Naive B cell (primary cell): ENCODE measurements at regions not wholly inside any gene's neighbourhood (a gene's known extent, or its start where the extent isn't known, plus 50 kb on each side); places are given as distances from the start of the nearest gene placed in this dataset.
"Not testable (repeated sequence)": the region's sequence is repeated elsewhere in the genome, so short reads cannot be mapped to it uniquely, and the experiment has no call there.

Source experiments
- ATAC-seq, 2 donors: fragments of 150-1000 bp; cut with Tn5 transposase; 2 replicates each; pipeline ENCODE4 v1.10.0; 2021; ENCODE audit warnings: low read depth in 2 of 2, mild to moderate bottlenecking in 2 of 2, moderate library complexity in 2 of 2
- DNase-seq: peaks from one replicate; pipeline ENCODE4 v3.0.0; 2022
- H3K27ac Mint-ChIP-seq, 6 donors: one replicate each; pipeline ENCODE4 v1.8.0; 2020 to 2022; ENCODE audit warnings: mild to moderate bottlenecking in 6 of 6, mixed read lengths in 6 of 6, moderate library complexity in 5 of 6, inconsistent platforms in 2 of 6
- H3K27me3 Mint-ChIP-seq, 3 donors: one replicate each; pipeline ENCODE4 v1.8.0; 2021 to 2022; ENCODE audit warnings: mixed read lengths in 3 of 3, mild to moderate bottlenecking in 1 of 3
- H3K36me3 Mint-ChIP-seq, 2 donors: one replicate each; pipeline ENCODE4 v1.8.0; 2020 to 2022; ENCODE audit warnings: mixed read lengths in 2 of 2, inconsistent platforms in 1 of 2, mild to moderate bottlenecking in 1 of 2
- H3K4me1 Mint-ChIP-seq, 3 donors: one replicate each; pipeline ENCODE4 v1.8.0; 2020 to 2022; ENCODE audit warnings: mixed read lengths in 3 of 3, inconsistent platforms in 1 of 3, mild to moderate bottlenecking in 1 of 3, moderate library complexity in 1 of 3
- H3K4me3 Mint-ChIP-seq, 8 donors: one replicate each; pipeline ENCODE4 v1.8.0; 2020 to 2022; ENCODE audit warnings: mild to moderate bottlenecking in 8 of 8, mixed read lengths in 8 of 8, moderate library complexity in 8 of 8, inconsistent platforms in 2 of 8
- H3K9me3 Mint-ChIP-seq, 7 donors: one replicate each; pipeline ENCODE4 v1.8.0; 2020 to 2022; ENCODE audit warnings: mixed read lengths in 7 of 7, mild to moderate bottlenecking in 5 of 7, inconsistent platforms in 2 of 7, moderate library complexity in 1 of 7

DNA sequence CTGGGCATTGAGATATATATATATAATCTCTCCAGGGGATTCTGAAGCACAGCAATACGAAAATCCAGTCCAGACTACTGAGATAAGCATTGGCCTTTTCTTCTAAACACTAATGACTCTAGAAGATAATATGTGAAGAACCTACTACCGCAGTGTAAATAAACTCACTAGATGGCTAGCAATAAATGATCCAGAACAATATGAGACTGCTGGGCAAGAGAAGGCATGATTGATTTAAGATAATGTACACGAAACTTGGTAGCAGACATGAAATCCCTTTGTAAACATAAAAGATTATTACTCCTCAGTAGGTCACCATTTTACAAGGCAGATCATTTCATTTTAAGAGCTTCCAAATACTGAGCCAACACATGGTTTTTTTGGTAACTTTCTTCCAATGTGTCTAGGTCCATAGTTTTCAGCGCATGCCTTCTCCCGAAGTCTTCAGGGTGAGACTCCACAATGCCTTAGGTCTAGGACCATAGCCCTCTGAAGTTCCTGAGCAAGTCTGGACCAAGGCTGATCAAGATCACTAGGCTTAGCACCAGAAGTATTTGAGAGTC is 193.2 kb downstream of the LRRN1 start:
- Mint-ChIP-seq H3K9me3 (peaks cover 0 to 26% (median 9%) of the 10 kb centered on the region in 7 donors), H3K4me1 (no peaks in the 10 kb centered on the region), H3K4me3 (no peak overlapping the region), H3K27ac (peak overlapping the region in 1 of 6 donors; percentile 24), H3K27me3 (no peaks in the 10 kb centered on the region), H3K36me3 (no peaks in the 10 kb centered on the region)
- ATAC-seq (no peak), DNase-seq (no peak)

DNA sequence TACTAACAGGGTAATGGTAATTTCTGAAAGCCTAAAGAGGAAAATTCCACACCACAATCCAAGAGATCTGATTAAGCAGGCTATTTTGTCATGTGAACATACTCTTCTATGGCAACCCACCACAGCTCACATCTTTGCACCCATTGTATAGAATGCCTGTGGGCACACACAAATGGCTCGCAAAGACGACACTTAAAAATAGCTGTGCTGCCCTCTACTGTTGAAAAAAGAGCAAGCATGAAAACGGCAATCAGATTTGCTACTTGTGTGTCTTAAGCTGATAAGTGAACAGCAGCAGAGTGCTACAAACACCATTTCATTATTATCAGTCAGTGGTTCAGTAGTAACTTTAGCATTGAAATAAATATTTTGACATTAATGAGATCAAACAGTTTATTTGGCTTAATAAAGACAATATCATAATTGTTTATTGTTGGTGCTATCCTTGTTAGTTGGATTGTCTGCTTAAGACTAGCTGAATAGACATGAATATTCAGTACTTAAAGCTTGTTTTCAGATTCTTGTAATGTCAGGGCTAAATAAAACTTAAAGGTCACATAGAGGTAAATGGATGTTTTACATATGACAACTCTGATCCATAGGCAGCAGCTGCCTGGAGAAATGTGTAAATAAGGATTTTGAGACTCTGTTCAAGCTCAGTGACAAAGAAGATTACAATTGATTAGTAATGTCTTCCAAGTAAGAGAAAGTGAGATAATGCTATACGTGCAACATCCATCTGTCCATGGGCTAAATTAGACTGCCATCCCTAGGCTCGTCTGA is 199.1 kb downstream of the LRRN1 start:
- peaks cover 0 to 26% (median 11%) of the 10 kb centered on the region in 7 donors for H3K9me3 Mint-ChIP-seq
- no peak overlapping the region for H3K27ac Mint-ChIP-seq
- ATAC-seq (no peak), DNase-seq (no peak)
- peaks cover 0 to 5% (median 0%) of the 10 kb centered on the region in 3 donors for H3K4me1 Mint-ChIP-seq
- H3K27me3 Mint-ChIP-seq = peaks cover 0 to under 1% (median 0%) of the 10 kb centered on the region in 3 donors
- peaks cover 0 to 4% of the 10 kb centered on the region in 2 donors for H3K36me3 Mint-ChIP-seq
- H3K4me3 Mint-ChIP-seq = no peak overlapping the region

DNA sequence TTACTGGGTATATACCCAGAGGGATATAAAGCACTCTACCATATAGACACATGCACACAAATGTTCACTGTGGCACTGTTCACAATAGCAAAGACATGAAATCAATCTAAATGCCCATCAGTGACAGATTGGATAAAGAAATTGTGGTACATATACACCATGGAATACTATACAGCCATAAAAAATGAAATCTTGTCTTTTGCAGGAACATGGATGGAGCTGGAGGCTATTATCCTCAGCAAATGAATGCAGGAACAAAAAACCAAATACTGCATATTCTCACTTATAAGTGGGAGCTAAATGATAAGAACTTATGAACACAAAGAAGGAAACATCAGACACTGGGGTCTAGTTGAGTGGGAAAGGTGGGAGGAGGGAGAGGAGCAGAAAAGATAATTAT is 200.1 kb downstream of the LRRN1 start:
- peaks cover 0 to 25% (median 11%) of the 10 kb centered on the region in 7 donors for H3K9me3 Mint-ChIP-seq
- not testable (repeated sequence) for H3K27me3 Mint-ChIP-seq, H3K36me3 Mint-ChIP-seq

DNA sequence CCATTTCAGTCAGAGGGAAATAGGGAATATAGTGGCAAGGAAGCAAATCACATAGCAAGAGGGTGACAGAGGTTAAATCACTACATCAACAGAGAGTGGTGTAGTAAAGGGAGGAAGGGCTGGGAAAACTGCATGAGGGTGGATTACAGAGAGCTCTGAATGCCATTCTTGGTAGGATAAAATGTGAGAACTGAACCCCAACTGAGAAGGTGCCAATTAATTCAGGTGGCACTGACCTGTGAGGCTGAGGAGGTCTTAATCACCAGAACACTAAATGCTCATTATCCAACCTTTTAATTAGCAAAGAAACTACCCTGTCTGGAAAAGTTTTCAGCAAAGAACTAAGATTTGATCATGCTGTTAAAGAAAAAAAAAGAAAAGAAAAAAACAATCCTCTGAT is 202.7 kb downstream of the LRRN1 start:
- no peak for DNase-seq
- peaks cover 0 to 4% of the 10 kb centered on the region in 2 donors for H3K36me3 Mint-ChIP-seq
- peak overlapping the region in 1 of 6 donors; percentile 70 for H3K27ac Mint-ChIP-seq
- peaks cover 0 to 5% (median 0%) of the 10 kb centered on the region in 3 donors for H3K4me1 Mint-ChIP-seq
- H3K9me3 Mint-ChIP-seq = peaks cover 0 to 4% (median 0%) of the 10 kb centered on the region in 7 donors
- no peak for ATAC-seq
- peaks cover 0 to 8% (median 0%) of the 10 kb centered on the region in 3 donors for H3K27me3 Mint-ChIP-seq
- H3K4me3 Mint-ChIP-seq = no peak overlapping the region

More for the DNA sequence above, 200.1 kb downstream of the LRRN1 start:
- DNase-seq, H3K4me1 Mint-ChIP-seq, ATAC-seq, H3K27ac Mint-ChIP-seq, H3K4me3 Mint-ChIP-seq: not testable (repeated sequence)

GRCh38 chr3:4006288-4006687 is 207.1 kb downstream of the LRRN1 start:
- no peak for DNase-seq
- no peak for ATAC-seq
- H3K36me3 Mint-ChIP-seq = no peaks in the 10 kb centered on the region
- H3K4me1 Mint-ChIP-seq = no peaks in the 10 kb centered on the region
- peaks cover 0 to 8% (median 0%) of the 10 kb centered on the region in 3 donors for H3K27me3 Mint-ChIP-seq
- no peaks in the 10 kb centered on the region for H3K9me3 Mint-ChIP-seq
- H3K4me3 Mint-ChIP-seq = no peak overlapping the region
- H3K27ac Mint-ChIP-seq = no peak overlapping the region

DNA sequence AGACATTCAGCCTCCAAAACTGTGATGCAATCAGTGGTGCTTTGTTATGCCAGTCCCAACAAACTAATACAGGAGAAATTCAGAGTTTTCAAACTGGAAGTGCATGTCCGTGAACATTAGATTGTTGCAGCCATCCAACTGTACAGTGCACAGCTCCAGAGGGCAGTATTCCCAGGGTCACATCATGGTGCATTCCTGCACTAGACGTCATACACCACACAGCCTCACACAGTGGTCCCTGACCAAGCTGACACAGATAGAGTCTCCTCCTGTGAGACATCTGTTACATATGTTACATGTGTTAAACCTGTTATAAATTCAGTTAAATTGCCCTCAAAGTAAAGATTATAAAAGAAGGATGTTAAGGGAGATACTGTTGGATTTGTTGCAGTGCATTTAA is 209.0 kb downstream of the LRRN1 start:
- Mint-ChIP-seq H3K27ac (no peak overlapping the region), H3K27me3 (peaks cover 0 to 8% (median 0%) of the 10 kb centered on the region in 3 donors)

GRCh38 chr3:4011166-4011565 is 211.9 kb downstream of the LRRN1 start:
- DNase-seq (no peak), ATAC-seq (no peak)
- Mint-ChIP-seq H3K4me1 (peaks cover 12 to 14% (median 12%) of the 10 kb centered on the region in 3 donors), H3K27me3 (no peaks in the 10 kb centered on the region), H3K36me3 (no peaks in the 10 kb centered on the region), H3K9me3 (peaks cover 0 to 3% (median 0%) of the 10 kb centered on the region in 7 donors), H3K27ac (no peak overlapping the region), H3K4me3 (no peak overlapping the region)

More for the DNA sequence above, 209.0 kb downstream of the LRRN1 start:
- Mint-ChIP-seq H3K4me3 (no peak overlapping the region), H3K4me1 (no peaks in the 10 kb centered on the region), H3K36me3 (no peaks in the 10 kb centered on the region), H3K9me3 (peaks cover 0 to 3% (median 0%) of the 10 kb centered on the region in 7 donors)
- DNase-seq = no peak
- ATAC-seq = no peak

- ATAC-seq = peak; percentile 41 to 43
- H3K4me1 Mint-ChIP-seq = peaks cover 12 to 16% (median 14%) of the 10 kb centered on the region in 3 donors
These were observed 216.2 kb downstream of the LRRN1 start for GRCh38 chr3:4015426-4015825.

DNA sequence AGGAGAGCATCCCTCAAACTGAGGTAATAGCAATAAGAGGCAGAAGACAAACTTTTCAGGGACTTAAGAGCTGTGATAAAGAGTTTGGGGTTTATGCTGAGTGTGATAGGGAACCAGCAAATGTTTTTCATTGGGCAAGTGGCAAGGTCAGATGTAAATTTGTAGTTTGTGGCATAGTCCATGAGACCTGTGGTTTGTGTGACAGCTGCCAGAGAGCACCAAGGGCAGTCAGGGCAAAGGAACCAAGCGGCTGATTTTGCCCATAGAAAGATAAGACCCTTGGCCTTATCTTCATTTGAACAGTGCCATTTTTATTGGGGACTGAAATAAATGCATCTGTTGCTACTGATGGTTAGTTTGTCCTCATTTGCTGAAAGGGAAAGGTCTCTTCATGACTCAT is 220.3 kb downstream of the LRRN1 start:
- H3K4me1 Mint-ChIP-seq = peaks cover 12 to 16% (median 14%) of the 10 kb centered on the region in 3 donors
- H3K27me3 Mint-ChIP-seq = no peaks in the 10 kb centered on the region
- H3K27ac Mint-ChIP-seq = peak overlapping the region in 1 of 6 donors; percentile 32
- H3K9me3 Mint-ChIP-seq = peaks cover 0 to 11% (median 2%) of the 10 kb centered on the region in 7 donors
- H3K4me3 Mint-ChIP-seq = no peak overlapping the region
- peaks cover 0 to 4% of the 10 kb centered on the region in 2 donors for H3K36me3 Mint-ChIP-seq
- ATAC-seq (no peak), DNase-seq (no peak)

More at GRCh38 chr3:4015426-4015825, 216.2 kb downstream of the LRRN1 start:
- no peak overlapping the region for H3K4me3 Mint-ChIP-seq
- H3K27me3 Mint-ChIP-seq = no peaks in the 10 kb centered on the region
- H3K9me3 Mint-ChIP-seq = peaks cover 0 to 11% (median 2%) of the 10 kb centered on the region in 7 donors
- H3K27ac Mint-ChIP-seq = no peak overlapping the region
- no peaks in the 10 kb centered on the region for H3K36me3 Mint-ChIP-seq
- no peak for DNase-seq

DNA sequence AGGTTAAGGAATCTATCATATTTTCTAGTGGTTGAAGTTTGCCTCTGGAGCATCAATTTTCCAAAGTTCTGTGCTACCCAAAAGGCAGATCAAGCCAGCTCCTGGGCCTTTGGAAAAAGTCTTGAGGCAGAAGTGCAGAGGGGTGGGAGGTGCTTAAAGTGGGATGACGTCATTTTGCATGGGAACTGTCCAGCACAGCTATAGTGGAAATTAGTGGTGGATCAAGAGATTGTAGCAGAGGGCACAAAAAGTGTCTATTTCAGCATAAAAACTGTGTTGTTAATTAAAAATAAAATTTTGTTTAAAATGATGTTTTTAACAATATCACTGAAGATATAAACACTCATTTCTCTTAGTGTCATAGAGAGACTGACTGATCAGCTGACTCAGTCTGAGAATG is 221.9 kb downstream of the LRRN1 start:
- no peak for ATAC-seq

DNA sequence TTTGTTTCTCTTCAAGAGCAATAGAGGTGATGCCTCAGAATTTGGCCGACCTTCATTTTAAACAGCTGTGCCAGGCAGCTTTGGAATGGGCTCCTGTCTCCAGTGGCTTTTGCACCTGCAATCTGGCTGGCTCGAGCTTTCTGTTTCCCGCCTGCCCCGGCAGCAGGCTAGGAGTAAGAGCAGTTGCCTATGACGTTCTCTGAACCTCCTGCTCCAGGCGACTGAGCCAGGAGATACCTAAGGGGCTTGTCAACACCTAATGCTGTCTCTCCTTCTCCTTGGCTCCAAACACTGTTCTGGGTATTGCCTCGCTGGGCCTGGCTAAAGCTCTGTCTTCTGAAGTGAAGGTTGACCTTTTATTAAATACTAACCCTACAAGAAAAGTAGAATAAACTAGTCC is 229.9 kb downstream of the LRRN1 start:
- no peak overlapping the region for H3K4me3 Mint-ChIP-seq
- peaks cover 0 to 4% (median 0%) of the 10 kb centered on the region in 7 donors for H3K9me3 Mint-ChIP-seq
- H3K36me3 Mint-ChIP-seq = no peaks in the 10 kb centered on the region
- no peak for ATAC-seq
- no peaks in the 10 kb centered on the region for H3K27me3 Mint-ChIP-seq
- no peaks in the 10 kb centered on the region for H3K4me1 Mint-ChIP-seq
- H3K27ac Mint-ChIP-seq = no peak overlapping the region
- no peak for DNase-seq

More for the DNA sequence above, 221.9 kb downstream of the LRRN1 start:
- peaks cover 0 to 11% (median 2%) of the 10 kb centered on the region in 7 donors for H3K9me3 Mint-ChIP-seq
- no peak for DNase-seq
- peaks cover 0 to 2% (median 2%) of the 10 kb centered on the region in 3 donors for H3K4me1 Mint-ChIP-seq
- H3K4me3 Mint-ChIP-seq = no peak overlapping the region
- no peaks in the 10 kb centered on the region for H3K27me3 Mint-ChIP-seq
- H3K36me3 Mint-ChIP-seq = peaks cover 0 to 4% of the 10 kb centered on the region in 2 donors
- no peak overlapping the region for H3K27ac Mint-ChIP-seq

GRCh38 chr3:4030624-4031023 is 231.4 kb downstream of the LRRN1 start:
- H3K4me3 Mint-ChIP-seq = no peak overlapping the region
- peaks cover 0 to 4% (median 0%) of the 10 kb centered on the region in 7 donors for H3K9me3 Mint-ChIP-seq
- DNase-seq = no peak
- H3K27me3 Mint-ChIP-seq = no peaks in the 10 kb centered on the region
- no peaks in the 10 kb centered on the region for H3K36me3 Mint-ChIP-seq
- H3K4me1 Mint-ChIP-seq = no peaks in the 10 kb centered on the region
- ATAC-seq = no peak
- no peak overlapping the region for H3K27ac Mint-ChIP-seq

- DNase-seq (no peak), ATAC-seq (no peak)
- H3K27me3 Mint-ChIP-seq = no peaks in the 10 kb centered on the region
- no peak overlapping the region for H3K27ac Mint-ChIP-seq
- no peaks in the 10 kb centered on the region for H3K4me1 Mint-ChIP-seq
- H3K9me3 Mint-ChIP-seq = peaks cover 0 to 4% (median 0%) of the 10 kb centered on the region in 7 donors
- no peak overlapping the region for H3K4me3 Mint-ChIP-seq
- H3K36me3 Mint-ChIP-seq = no peaks in the 10 kb centered on the region
These were observed 234.1 kb downstream of the LRRN1 start for GRCh38 chr3:4033296-4033695.

- Mint-ChIP-seq H3K36me3 (no peaks in the 10 kb centered on the region), H3K4me3 (no peak overlapping the region), H3K9me3 (peaks cover 0 to 4% (median 0%) of the 10 kb centered on the region in 7 donors), H3K4me1 (peaks cover 0 to 3% (median 0%) of the 10 kb centered on the region in 3 donors), H3K27ac (no peak overlapping the region), H3K27me3 (no peaks in the 10 kb centered on the region)
- no peak for ATAC-seq
- no peak for DNase-seq
These were observed 236.8 kb downstream of the LRRN1 start for GRCh38 chr3:4036046-4036445.
